HL-60 (cell line): ENCODE measurements at regions not wholly inside any gene's neighbourhood (a gene's known extent, or its start where the extent isn't known, plus 50 kb on each side); places are given as distances from the start of the nearest gene placed in this dataset.

ENCODE experiments used
- CTCF ChIP-seq: IDR thresholded peaks from one replicate; pipeline ENCODE4 v1.5.1; 2011; ENCODE audit warnings: low read length, control low read depth, inconsistent platforms; ENCODE audit not compliant: insufficient read depth
- REST ChIP-seq: IDR thresholded peaks from 2 replicates; pipeline ENCODE4 v1.6.1; 2012; ENCODE audit warnings: low read depth; ENCODE audit not compliant: insufficient replicate concordance

GRCh38 chr20:62581806-62582205 lies 60.5 kb upstream of the SLCO4A1 start:
- TF ChIP-seq CTCF (no peak), REST (no peak)
